ENCODE measurements at regions not wholly inside any gene's neighbourhood (a gene's known extent, or its start where the extent isn't known, plus 50 kb on each side); places are given as distances from the start of the nearest gene placed in this dataset.

GRCh38 chr10:1911771-1912170, 174.4 kb upstream of the ADARB2 start:
- ATAC-seq, result no peak
- intact Hi-C loops (cut with DNase I), result no loop called here
- no peak for DNase-seq (ENCODE audit: low spot score)

GRCh38 chr10:1903982-1904381, 166.7 kb upstream of the ADARB2 start:
- ATAC-seq (no peak), DNase-seq (ENCODE audit: low spot score) (no peak)
- intact Hi-C loops (cut with DNase I), result no loop called here

DNA sequence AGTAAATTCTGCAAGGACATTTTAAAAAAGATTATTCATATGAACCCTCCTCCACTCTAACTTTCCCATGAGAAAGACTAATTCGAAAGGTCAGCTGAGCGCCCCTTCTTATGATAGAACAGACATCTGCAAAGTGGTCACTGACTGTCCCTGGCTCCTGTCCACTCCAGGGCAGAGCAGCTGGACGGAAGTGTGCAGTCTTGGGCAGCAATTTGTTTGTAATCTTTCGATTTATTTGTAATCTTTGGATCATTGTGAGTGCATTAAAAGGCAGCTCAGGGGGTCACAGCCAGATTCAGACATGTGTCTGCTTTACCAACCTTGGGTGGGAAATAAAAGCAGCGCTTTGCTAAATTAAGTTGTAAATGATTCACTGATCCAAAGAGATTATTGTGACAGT, 158.8 kb upstream of the ADARB2 start:
- ATAC-seq, result peak; percentile 26
- intact Hi-C loops (cut with DNase I), result no loop called here
- no peak for DNase-seq (ENCODE audit: low spot score)

DNA sequence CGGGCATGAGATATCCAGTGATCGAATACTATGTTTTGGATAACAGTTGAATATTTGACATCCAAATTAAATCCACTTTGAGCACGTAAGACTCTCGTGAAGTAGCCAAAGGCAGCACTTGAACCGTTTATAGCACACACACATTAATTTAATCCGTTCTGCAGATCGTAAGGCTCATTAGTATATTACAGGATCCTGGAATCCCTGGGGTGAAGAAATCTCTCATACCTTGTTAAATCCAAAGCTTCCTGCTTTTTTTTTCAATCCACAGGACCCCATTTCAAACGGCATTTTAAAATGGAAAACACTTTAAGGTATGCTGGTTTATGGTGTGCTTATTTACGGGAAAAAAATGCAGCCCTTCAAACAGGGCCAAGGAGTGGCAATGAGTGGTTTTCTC, 158.4 kb upstream of the ADARB2 start:
- intact Hi-C loops (cut with DNase I), result no loop called here
- no peak for DNase-seq (ENCODE audit: low spot score)
- ATAC-seq, result no peak

DNA sequence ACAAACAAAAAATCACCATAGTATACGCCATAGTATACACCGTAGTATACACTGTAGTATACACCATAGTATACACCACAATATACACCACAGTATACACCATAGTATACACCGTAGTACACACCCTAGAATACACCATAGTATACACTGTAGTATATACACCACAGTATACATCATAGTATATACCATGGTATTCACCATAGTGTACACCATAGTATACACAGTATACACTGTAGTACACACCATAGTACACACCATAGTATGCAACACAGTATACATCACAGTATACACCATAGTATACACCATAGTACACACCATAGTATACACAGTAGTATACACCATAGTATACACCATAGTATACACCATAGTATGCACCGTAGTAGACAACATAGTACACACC, 157.6 kb upstream of the ADARB2 start:
- intact Hi-C loops (cut with DNase I), result no loop called here
- DNase-seq (ENCODE audit: low spot score) (no peak), ATAC-seq (no peak)

GRCh38 chr10:1893941-1894340, 156.6 kb upstream of the ADARB2 start:
- DNase-seq (ENCODE audit: low spot score) (no peak), ATAC-seq (no peak)
- intact Hi-C loops (cut with DNase I), result no loop called here

DNA sequence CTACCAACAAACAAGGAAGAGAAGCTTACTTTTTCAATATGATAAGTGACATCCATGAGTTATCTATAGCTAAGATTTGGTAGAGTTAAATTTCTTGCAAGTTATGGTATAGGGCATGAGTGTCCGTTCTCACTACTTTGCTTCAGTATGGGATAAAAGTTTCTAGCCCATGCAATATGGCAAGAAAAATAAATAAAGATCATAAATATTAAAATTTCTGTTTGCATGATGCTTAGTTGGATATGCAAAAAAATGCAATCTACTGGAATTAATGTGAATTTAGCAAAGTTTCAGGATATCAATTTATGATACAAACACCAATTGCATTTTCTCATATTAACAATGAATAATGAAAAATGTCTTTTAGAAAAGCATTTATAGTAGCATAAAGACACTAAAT, 148.7 kb upstream of the ADARB2 start:
- DNase-seq (ENCODE audit: low spot score), result no peak
- no peak for ATAC-seq
- intact Hi-C loops (cut with DNase I), result no loop called here

GRCh38 chr10:1882728-1883127, 145.4 kb upstream of the ADARB2 start:
- no peak for ATAC-seq
- intact Hi-C loops (cut with DNase I), result no loop called here
- no peak for DNase-seq (ENCODE audit: low spot score)

DNA sequence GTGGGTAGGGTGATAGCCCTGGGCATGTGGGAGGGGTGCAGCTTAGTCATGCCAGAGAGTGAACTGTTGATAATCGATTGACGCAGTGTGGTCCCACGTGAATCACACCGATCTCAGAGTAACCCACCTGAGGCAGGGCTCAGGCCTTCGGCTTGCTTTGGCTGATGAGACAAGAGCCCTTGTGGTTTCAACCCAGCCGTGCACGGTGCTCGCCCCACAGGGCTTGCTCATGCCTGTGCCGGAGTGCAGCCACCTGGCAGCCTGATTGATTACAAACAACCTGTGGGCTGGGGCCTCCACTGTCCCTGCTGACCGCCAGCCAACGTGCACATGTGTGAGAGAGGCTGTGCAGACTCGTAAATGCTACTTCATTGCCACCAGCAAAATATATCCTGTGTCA, 144.9 kb upstream of the ADARB2 start:
- no peak for DNase-seq (ENCODE audit: low spot score)
- ATAC-seq, result no peak
- intact Hi-C loops (cut with DNase I), result no loop called here

- no peak for ATAC-seq
- DNase-seq (ENCODE audit: low spot score), result no peak
- intact Hi-C loops (cut with DNase I), result no loop called here
Observed at GRCh38 chr10:1881636-1882035, 144.3 kb upstream of the ADARB2 start.

- no peak for ATAC-seq
Observed at GRCh38 chr10:1874533-1874932, 137.2 kb upstream of the ADARB2 start.

DNA sequence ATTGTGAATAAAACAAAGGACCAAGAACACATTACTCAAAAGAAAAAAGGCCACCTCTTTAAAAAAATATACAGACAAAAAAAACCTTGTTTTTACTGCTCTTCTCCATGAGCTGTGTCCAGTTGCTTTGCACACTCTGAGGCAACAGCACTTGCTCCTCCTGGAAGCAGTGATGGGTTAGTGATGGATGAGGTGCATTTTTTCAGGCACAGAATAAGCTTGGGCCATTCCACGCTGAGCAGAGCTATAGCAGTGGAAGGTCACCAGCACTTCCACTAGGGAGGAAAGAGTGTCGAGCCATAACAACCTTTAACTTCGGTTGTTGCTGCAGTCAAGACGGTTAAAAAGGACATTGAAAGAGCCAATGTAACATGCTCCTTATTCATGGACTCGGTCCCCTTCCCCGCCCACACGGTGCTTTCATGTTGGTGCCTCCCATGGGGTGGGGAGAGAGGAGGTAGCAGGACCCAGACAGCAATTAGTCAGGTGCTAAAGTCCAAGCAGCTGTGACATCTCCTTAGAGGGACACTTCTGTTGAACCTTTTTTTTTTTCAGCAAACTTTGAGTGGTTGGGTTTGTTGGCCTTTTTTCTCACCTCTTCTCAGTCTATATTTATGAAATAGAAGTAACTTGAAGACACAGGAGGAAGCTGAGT, 136.5 kb upstream of the ADARB2 start:
- DNase-seq (ENCODE audit: low spot score), result no peak
- intact Hi-C loops (cut with DNase I), result no loop called here
- ATAC-seq, result no peak

More at GRCh38 chr10:1874533-1874932, 137.2 kb upstream of the ADARB2 start:
- intact Hi-C loops (cut with DNase I), result no loop called here
- DNase-seq (ENCODE audit: low spot score), result no peak

GRCh38 chr10:1872151-1872726, 134.9 kb upstream of the ADARB2 start:
- intact Hi-C loops (cut with DNase I), result no loop called here
- ATAC-seq (no peak), DNase-seq (ENCODE audit: low spot score) (no peak)

GRCh38 chr10:1870491-1870890, 133.2 kb upstream of the ADARB2 start:
- intact Hi-C loops (cut with DNase I), result no loop called here
- no peak for ATAC-seq
- no peak for DNase-seq (ENCODE audit: low spot score)

DNA sequence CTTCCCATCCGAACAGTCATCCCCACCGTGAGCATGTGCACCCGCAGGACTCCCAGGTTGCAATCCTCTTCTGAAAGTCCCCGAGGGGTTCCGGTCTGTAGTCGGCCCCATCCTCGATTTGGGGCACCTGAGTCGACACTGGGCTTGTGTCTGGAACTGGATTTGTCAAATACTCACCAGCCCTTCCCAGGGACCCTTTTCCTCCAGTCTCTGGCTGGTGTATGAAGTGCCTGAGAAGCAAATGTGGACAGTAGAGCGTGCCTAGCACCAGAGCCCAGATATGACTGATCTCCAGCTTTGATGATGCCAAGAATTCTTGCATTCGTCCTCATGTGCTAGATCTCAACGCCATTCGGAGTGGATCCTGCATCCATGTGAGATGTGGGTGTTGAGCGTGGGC, 132.5 kb upstream of the ADARB2 start:
- intact Hi-C loops (cut with DNase I), result no loop called here
- ATAC-seq (no peak), DNase-seq (ENCODE audit: low spot score) (no peak)

DNA sequence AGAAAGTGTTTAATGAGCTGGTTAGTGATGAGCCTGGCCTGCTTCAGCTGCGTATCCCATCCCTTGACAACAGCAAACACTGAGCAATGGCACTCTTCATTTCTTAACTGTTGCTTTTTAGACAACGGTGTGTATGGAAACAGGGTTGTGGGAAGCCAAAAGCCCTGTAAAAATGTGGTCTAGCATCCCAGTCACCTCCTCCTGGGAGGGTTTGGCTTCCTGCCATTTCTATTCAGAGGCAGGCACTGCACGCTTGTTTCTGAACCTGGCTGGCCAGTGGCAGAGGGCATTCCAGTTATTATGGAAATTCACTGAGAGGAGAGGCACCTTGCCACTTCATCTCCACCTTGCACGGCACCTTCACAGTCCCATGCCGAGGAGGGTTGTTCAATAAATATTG, 123.0 kb upstream of the ADARB2 start:
- no peak for DNase-seq (ENCODE audit: low spot score)
- intact Hi-C loops (cut with DNase I), result no loop called here
- ATAC-seq, result no peak

GRCh38 chr10:1858547-1858946, 121.2 kb upstream of the ADARB2 start:
- DNase-seq (ENCODE audit: low spot score) (no peak), ATAC-seq (no peak)
- intact Hi-C loops (cut with DNase I), result no loop called here

- no peak for DNase-seq (ENCODE audit: low spot score)
- intact Hi-C loops (cut with DNase I), result no loop called here
- ATAC-seq, result no peak
Observed at GRCh38 chr10:1858048-1858447, 120.7 kb upstream of the ADARB2 start.

DNA sequence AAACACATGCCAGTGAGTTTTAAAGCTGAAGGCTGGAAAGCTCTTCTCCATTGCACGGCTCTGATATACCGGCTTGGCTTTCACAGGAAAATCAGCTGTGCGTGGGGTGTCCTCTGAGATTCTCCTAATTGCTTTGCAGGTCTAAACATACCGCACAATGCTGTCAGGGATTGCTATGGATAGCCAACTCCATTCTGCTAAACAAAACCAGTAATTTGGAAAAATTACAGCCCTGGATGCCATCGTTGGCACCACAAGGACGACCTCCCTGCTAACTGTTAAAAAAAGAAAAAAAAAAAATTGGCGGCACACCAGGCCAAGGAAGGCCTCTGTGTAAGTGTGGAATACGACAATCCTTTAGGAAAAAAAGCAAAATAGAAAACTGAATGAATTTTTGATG, 118.6 kb upstream of the ADARB2 start:
- intact Hi-C loops (cut with DNase I), result no loop called here
- no peak for DNase-seq (ENCODE audit: low spot score)
- no peak for ATAC-seq

DNA sequence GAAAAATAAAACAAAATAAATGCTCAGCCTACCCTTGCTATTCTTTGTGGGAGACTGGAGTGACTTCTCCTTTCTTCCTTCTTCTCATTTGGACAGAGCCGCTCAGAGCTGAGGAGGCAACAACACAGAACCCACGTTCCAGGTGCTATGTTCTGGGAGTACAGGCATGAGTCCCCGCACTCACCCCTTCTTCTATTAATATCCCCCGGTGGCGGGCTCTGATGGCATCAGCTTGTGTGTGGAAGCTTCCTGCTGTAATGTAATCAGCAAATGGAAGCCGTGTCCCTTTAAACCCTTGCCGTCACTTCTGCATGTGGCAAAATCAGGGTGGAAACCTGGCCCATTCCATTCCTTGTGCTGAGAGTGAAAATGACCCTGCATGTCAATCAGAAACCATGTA, 116.9 kb upstream of the ADARB2 start:
- intact Hi-C loops (cut with DNase I), result no loop called here
- ATAC-seq, result no peak
- no peak for DNase-seq (ENCODE audit: low spot score)

GRCh38 chr10:1853801-1854200, 116.5 kb upstream of the ADARB2 start:
- ATAC-seq, result no peak
- intact Hi-C loops (cut with DNase I), result no loop called here
- DNase-seq (ENCODE audit: low spot score), result no peak

All from sciatic nerve (tissue), 2 donors.